ENCODE measurements at regions not wholly inside any gene's neighbourhood (a gene's known extent, or its start where the extent isn't known, plus 50 kb on each side); places are given as distances from the start of the nearest gene placed in this dataset.

DNA sequence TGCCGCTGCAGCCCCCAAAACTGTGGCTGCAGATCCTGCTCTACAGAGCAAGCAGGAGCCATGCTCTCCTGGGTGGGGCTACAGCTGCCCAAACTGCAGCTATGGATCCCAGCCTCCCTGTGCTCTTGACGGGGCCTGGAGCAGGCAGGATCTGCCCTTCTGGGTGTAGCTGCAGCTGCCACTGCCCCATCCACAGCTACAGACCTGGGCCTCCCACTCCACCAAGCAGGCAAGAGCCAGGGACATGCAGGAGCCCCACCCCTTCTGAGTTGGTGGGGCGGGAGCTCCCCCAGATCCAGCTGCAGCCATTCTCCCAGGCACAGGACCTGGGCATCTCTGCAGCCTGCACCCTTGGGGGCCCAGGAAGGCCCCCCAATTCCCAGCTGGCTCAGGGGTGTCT lies 551.2 kb upstream of the CA10 start:
- Mint-ChIP-seq H3K4me3 (no peak overlapping the region), H3K27me3 (ENCODE audit: low read depth in 3 of 3) (peaks cover 0 to 3% (median 0%) of the 10 kb centered on the region in 3 donors), H3K36me3 (no peaks in the 10 kb centered on the region), H3K4me1 (no peaks in the 10 kb centered on the region), H3K9me3 (peaks cover 0 to 3% (median 0%) of the 10 kb centered on the region in 7 donors), H3K27ac (no peak overlapping the region)
- Histone ChIP-seq H3K9me3 (replicated peaks in 1 of 2; ENCODE audit: control insufficient read depth in 1 of 2, insufficient read depth in 1 of 2, low read length in 2 of 2) (peaks cover 0 to 8% of the 10 kb centered on the region in 2 donors), H2AFZ (ENCODE audit: insufficient read depth, low read depth, low read length, poor library complexity, severe bottlenecking) (no peak overlapping the region), H3K9ac (ENCODE audit: insufficient read depth, low read length, poor library complexity, severe bottlenecking) (no peak overlapping the region), H3K27ac (ENCODE audit: low read depth in 1 of 2, low read length in 2 of 2) (no peak overlapping the region), H3K79me2 (ENCODE audit: insufficient read depth, low read length) (no peaks in the 10 kb centered on the region), H3K4me2 (replicated peaks; ENCODE audit: extremely low read depth, low read length, poor library complexity, severe bottlenecking) (no peak overlapping the region), H3K36me3 (replicated peaks in 1 of 2; ENCODE audit: control insufficient read depth in 1 of 2, insufficient read depth in 2 of 2, low read length in 2 of 2) (no peaks in the 10 kb centered on the region), H4K20me1 (ENCODE audit: insufficient read depth, low read length) (no peaks in the 10 kb centered on the region), H3K4me3 (replicated peaks in 1 of 3; ENCODE audit: low read depth in 2 of 3, low read length in 3 of 3) (no peak overlapping the region), H3K4me1 (ENCODE audit: control insufficient read depth in 1 of 2, insufficient read depth in 2 of 2, low read length in 2 of 2) (no peaks in the 10 kb centered on the region), H3K27me3 (ENCODE audit: control insufficient read depth in 2 of 2, insufficient read depth in 2 of 2, low read length in 2 of 2) (no peaks in the 10 kb centered on the region)
- DNase-seq: no peak
- TF ChIP-seq, protein P1, sequence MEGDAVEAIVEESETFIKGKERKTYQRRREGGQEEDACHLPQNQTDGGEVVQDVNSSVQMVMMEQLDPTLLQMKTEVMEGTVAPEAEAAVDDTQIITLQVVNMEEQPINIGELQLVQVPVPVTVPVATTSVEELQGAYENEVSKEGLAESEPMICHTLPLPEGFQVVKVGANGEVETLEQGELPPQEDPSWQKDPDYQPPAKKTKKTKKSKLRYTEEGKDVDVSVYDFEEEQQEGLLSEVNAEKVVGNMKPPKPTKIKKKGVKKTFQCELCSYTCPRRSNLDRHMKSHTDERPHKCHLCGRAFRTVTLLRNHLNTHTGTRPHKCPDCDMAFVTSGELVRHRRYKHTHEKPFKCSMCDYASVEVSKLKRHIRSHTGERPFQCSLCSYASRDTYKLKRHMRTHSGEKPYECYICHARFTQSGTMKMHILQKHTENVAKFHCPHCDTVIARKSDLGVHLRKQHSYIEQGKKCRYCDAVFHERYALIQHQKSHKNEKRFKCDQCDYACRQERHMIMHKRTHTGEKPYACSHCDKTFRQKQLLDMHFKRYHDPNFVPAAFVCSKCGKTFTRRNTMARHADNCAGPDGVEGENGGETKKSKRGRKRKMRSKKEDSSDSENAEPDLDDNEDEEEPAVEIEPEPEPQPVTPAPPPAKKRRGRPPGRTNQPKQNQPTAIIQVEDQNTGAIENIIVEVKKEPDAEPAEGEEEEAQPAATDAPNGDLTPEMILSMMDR (IDR thresholded peaks at IDR 0.05): no peak
- intact Hi-C loops (cut with micrococcal nuclease): no loop called here
- 90% methylated on average over 3 of the region's 3 CpGs for WGBS (ENCODE audit: insufficient coverage)

- no peak overlapping the region for H3K4me2 ChIP-seq (replicated peaks; ENCODE audit: extremely low read depth, low read length, poor library complexity, severe bottlenecking)
- Mint-ChIP-seq H3K4me1 (no peaks in the 10 kb centered on the region), H3K9me3 (peaks cover 0 to 4% (median 0%) of the 10 kb centered on the region in 7 donors), H3K36me3 (no peaks in the 10 kb centered on the region), H3K4me3 (no peak overlapping the region), H3K27ac (no peak overlapping the region), H3K27me3 (ENCODE audit: low read depth in 3 of 3) (peaks cover 0 to 3% (median 0%) of the 10 kb centered on the region in 3 donors)
- no peaks in the 10 kb centered on the region for H3K79me2 ChIP-seq (ENCODE audit: insufficient read depth, low read length)
- WGBS (ENCODE audit: insufficient coverage): 83% methylated on average over 1 of the region's 3 CpGs
- intact Hi-C loops (cut with micrococcal nuclease): no loop called here
- no peaks in the 10 kb centered on the region for H3K9me3 ChIP-seq (replicated peaks in 1 of 2; ENCODE audit: control insufficient read depth in 1 of 2, insufficient read depth in 1 of 2, low read length in 2 of 2)
- H3K4me3 ChIP-seq (replicated peaks in 1 of 3; ENCODE audit: low read depth in 2 of 3, low read length in 3 of 3): no peak overlapping the region
- H3K9ac ChIP-seq (ENCODE audit: insufficient read depth, low read length, poor library complexity, severe bottlenecking): no peak overlapping the region
- H4K20me1 ChIP-seq (ENCODE audit: insufficient read depth, low read length): no peaks in the 10 kb centered on the region
- no peaks in the 10 kb centered on the region for H3K27me3 ChIP-seq (ENCODE audit: control insufficient read depth in 2 of 2, insufficient read depth in 2 of 2, low read length in 2 of 2)
- DNase-seq: no peak
- H2AFZ ChIP-seq (ENCODE audit: insufficient read depth, low read depth, low read length, poor library complexity, severe bottlenecking): no peak overlapping the region
- H3K27ac ChIP-seq (ENCODE audit: low read depth in 1 of 2, low read length in 2 of 2): no peak overlapping the region
- TF ChIP-seq, protein P1 (IDR thresholded peaks at IDR 0.05): no peak
- no peaks in the 10 kb centered on the region for H3K36me3 ChIP-seq (replicated peaks in 1 of 2; ENCODE audit: control insufficient read depth in 1 of 2, insufficient read depth in 2 of 2, low read length in 2 of 2)
- H3K4me1 ChIP-seq (ENCODE audit: control insufficient read depth in 1 of 2, insufficient read depth in 2 of 2, low read length in 2 of 2): no peaks in the 10 kb centered on the region
These were observed 537.8 kb upstream of the CA10 start for GRCh38 chr17:52696362-52696761.
